Neural progenitor cell (in vitro differentiated cells): ENCODE measurements at regions not wholly inside any gene's neighbourhood (a gene's known extent, or its start where the extent isn't known, plus 50 kb on each side); places are given as distances from the start of the nearest gene placed in this dataset.
A peak's percentile ranks its signal among the peaks of the same experiment; 100 is the strongest.

Experiments used
- DNase-seq: peaks from one replicate; pipeline ENCODE4 v3.0.0-alpha.2; 2016; ENCODE audit warnings: low spot score
- H2AFZ ChIP-seq: fragments of 200-600 bp; sonication (generic); replicated peaks from 2 replicates; pipeline ENCODE4 v1.6.1; 2016; ENCODE audit warnings: antibody characterized with exemption
- H3F3A ChIP-seq: fragments of 200-600 bp; sonication (generic); 2 replicates; pipeline ENCODE4 v1.6.1; 2016; ENCODE audit warnings: antibody characterized with exemption, low read depth
- H3K27ac ChIP-seq: fragments of 200-600 bp; sonication (generic); 2 replicates; pipeline ENCODE4 v1.5.1; 2016; ENCODE audit warnings: mild to moderate bottlenecking
- H3K27me3 ChIP-seq: fragments of 200-600 bp; sonication (generic); 2 replicates; pipeline ENCODE4 v1.6.1; 2016; ENCODE audit warnings: mild to moderate bottlenecking, moderate library complexity
- H3K36me3 ChIP-seq: fragments of 200-600 bp; sonication (generic); 2 replicates; pipeline ENCODE4 v1.5.1; 2016
- H3K4me1 ChIP-seq: fragments of 200-600 bp; sonication (generic); 2 replicates; pipeline ENCODE4 v1.6.1; 2016; ENCODE audit warnings: mixed run types
- H3K4me2 ChIP-seq: fragments of 200-600 bp; sonication (generic); 2 replicates; pipeline ENCODE4 v1.6.1; 2016
- H3K4me3 ChIP-seq: fragments of 200-600 bp; sonication (generic); 2 replicates; pipeline ENCODE4 v1.5.1; 2016
- H3K79me2 ChIP-seq: fragments of 200-600 bp; sonication (generic); 2 replicates; pipeline ENCODE4 v1.6.1; 2016; ENCODE audit warnings: low read depth
- H3K9ac ChIP-seq: fragments of 200-600 bp; sonication (generic); 2 replicates; pipeline ENCODE4 v1.6.1; 2016
- H3K9me3 ChIP-seq: fragments of 200-600 bp; sonication (generic); 2 replicates; pipeline ENCODE4 v1.5.1; 2016; ENCODE audit warnings: low read depth
- H4K20me1 ChIP-seq: fragments of 200-600 bp; sonication (generic); 2 replicates; pipeline ENCODE4 v1.6.1; 2016; ENCODE audit warnings: low read depth
- H3K27ac Mint-ChIP-seq: 3 replicates; pipeline ENCODE4 v1.8.0; 2021; ENCODE audit warnings: mixed read lengths
- H3K27me3 Mint-ChIP-seq: 2 replicates; pipeline ENCODE4 v1.8.0; 2022; ENCODE audit warnings: low read depth, mild to moderate bottlenecking, inconsistent platforms, moderate library complexity, mixed read lengths; ENCODE audit not compliant: insufficient read depth
- H3K36me3 Mint-ChIP-seq: 3 replicates; pipeline ENCODE4 v1.8.0; 2021; ENCODE audit warnings: mixed read lengths
- H3K4me1 Mint-ChIP-seq: 3 replicates; pipeline ENCODE4 v1.8.0; 2021; ENCODE audit warnings: mixed read lengths
- H3K4me3 Mint-ChIP-seq: 3 replicates; pipeline ENCODE4 v1.8.0; 2021; ENCODE audit warnings: mild to moderate bottlenecking, moderate library complexity, mixed read lengths
- H3K9me3 Mint-ChIP-seq: 3 replicates; pipeline ENCODE4 v1.8.0; 2020; ENCODE audit warnings: mixed read lengths
- CTCF ChIP-seq: fragments of 200-600 bp; sonication (generic); IDR thresholded peaks from 2 replicates; pipeline ENCODE4 v1.5.1; 2017; ENCODE audit warnings: antibody characterized with exemption, mild to moderate bottlenecking
- EZH2 ChIP-seq: fragments of 200-600 bp; sonication (generic); IDR thresholded peaks from 2 replicates; pipeline ENCODE4 v1.6.1; 2017; ENCODE audit warnings: antibody characterized with exemption, mild to moderate bottlenecking, moderate library complexity
- EZH2phosphoT487 ChIP-seq: fragments of 200-600 bp; sonication (generic); IDR thresholded peaks from 2 replicates; pipeline ENCODE4 v1.6.1; 2017; ENCODE audit warnings: antibody characterized with exemption

GRCh38 chr15:62457100-62457499 is 292.0 kb upstream of the C2CD4B start:
- no peaks in the 10 kb centered on the region for H4K20me1 ChIP-seq
- DNase-seq = no peak
- Mint-ChIP-seq H3K36me3 (no peaks in the 10 kb centered on the region), H3K9me3 (peaks cover 2% of the 10 kb centered on the region), H3K4me3 (no peak overlapping the region), H3K4me1 (peaks cover 61% of the 10 kb centered on the region), H3K27ac (peak overlapping the region; percentile 50), H3K27me3 (peaks cover 2% of the 10 kb centered on the region)
- H3K4me2 ChIP-seq = peak overlapping the region; percentile 8
- H3K79me2 ChIP-seq = no peaks in the 10 kb centered on the region
- no peaks in the 10 kb centered on the region for H3K36me3 ChIP-seq
- no peak overlapping the region for H3K4me3 ChIP-seq
- no peak for TF ChIP-seq EZH2phosphoT487
- TF ChIP-seq EZH2 = no peak
- no peak for TF ChIP-seq CTCF
- no peak overlapping the region for H2AFZ ChIP-seq
- H3K4me1 ChIP-seq = peaks cover 52% of the 10 kb centered on the region
- H3K9ac ChIP-seq = no peak overlapping the region
- peaks cover 8% of the 10 kb centered on the region for H3F3A ChIP-seq
- no peaks in the 10 kb centered on the region for H3K27me3 ChIP-seq
- no peaks in the 10 kb centered on the region for H3K9me3 ChIP-seq
- no peak overlapping the region for H3K27ac ChIP-seq

GRCh38 chr15:62459875-62460274 is 294.8 kb upstream of the C2CD4B start:
- peaks cover 5% of the 10 kb centered on the region for H3F3A ChIP-seq
- Mint-ChIP-seq H3K27me3 (peaks cover 7% of the 10 kb centered on the region), H3K9me3 (peaks cover 3% of the 10 kb centered on the region), H3K4me3 (no peak overlapping the region), H3K4me1 (peaks cover 49% of the 10 kb centered on the region), H3K27ac (no peak overlapping the region), H3K36me3 (no peaks in the 10 kb centered on the region)
- H3K36me3 ChIP-seq = no peaks in the 10 kb centered on the region
- TF ChIP-seq EZH2phosphoT487 (no peak), CTCF (no peak), EZH2 (no peak)
- H2AFZ ChIP-seq = no peak overlapping the region
- no peak overlapping the region for H3K27ac ChIP-seq
- H3K79me2 ChIP-seq = no peaks in the 10 kb centered on the region
- H3K4me2 ChIP-seq = no peak overlapping the region
- H4K20me1 ChIP-seq = no peaks in the 10 kb centered on the region
- H3K4me3 ChIP-seq = no peak overlapping the region
- H3K4me1 ChIP-seq = peaks cover 28% of the 10 kb centered on the region
- no peaks in the 10 kb centered on the region for H3K9me3 ChIP-seq
- H3K9ac ChIP-seq = no peak overlapping the region
- H3K27me3 ChIP-seq = no peaks in the 10 kb centered on the region
- DNase-seq = no peak

GRCh38 chr15:62462268-62462667 is 297.2 kb upstream of the C2CD4B start:
- Mint-ChIP-seq H3K9me3 (peaks cover 3% of the 10 kb centered on the region), H3K4me1 (peaks cover 41% of the 10 kb centered on the region), H3K27ac (no peak overlapping the region), H3K27me3 (peaks cover 4% of the 10 kb centered on the region), H3K36me3 (no peaks in the 10 kb centered on the region), H3K4me3 (no peak overlapping the region)
- H2AFZ ChIP-seq = no peak overlapping the region
- peaks cover 24% of the 10 kb centered on the region for H3K4me1 ChIP-seq
- H3K27me3 ChIP-seq = no peaks in the 10 kb centered on the region
- no peak overlapping the region for H3K4me3 ChIP-seq
- H4K20me1 ChIP-seq = no peaks in the 10 kb centered on the region
- peaks cover 5% of the 10 kb centered on the region for H3F3A ChIP-seq
- H3K36me3 ChIP-seq = no peaks in the 10 kb centered on the region
- no peaks in the 10 kb centered on the region for H3K9me3 ChIP-seq
- H3K27ac ChIP-seq = no peak overlapping the region
- no peak overlapping the region for H3K4me2 ChIP-seq
- H3K9ac ChIP-seq = no peak overlapping the region
- TF ChIP-seq EZH2phosphoT487 = no peak
- TF ChIP-seq CTCF = no peak
- TF ChIP-seq EZH2 = no peak
- DNase-seq = no peak
- no peaks in the 10 kb centered on the region for H3K79me2 ChIP-seq
